ENCODE measurements at regions not wholly inside any gene's neighbourhood (a gene's known extent, or its start where the extent isn't known, plus 50 kb on each side); places are given as distances from the start of the nearest gene placed in this dataset.

- no peak for TF ChIP-seq CTCF (conservative IDR thresholded peaks at IDR 0.05; ENCODE audit: control insufficient read depth, insufficient read depth, low read depth, low read length)
- DNase-seq (ENCODE audit: low read depth) = peak; percentile 72
- no peak overlapping the region for H3K4me3 ChIP-seq (ENCODE audit: control insufficient read depth, low read depth, low read length)
Measured at GRCh38 chr7:93048136-93048930, 69.4 kb downstream of the SAMD9 start.

- no peak for TF ChIP-seq CTCF (conservative IDR thresholded peaks at IDR 0.05; ENCODE audit: control insufficient read depth, insufficient read depth, low read depth, low read length)
- DNase-seq (ENCODE audit: low read depth) = no peak
- no peak overlapping the region for H3K4me3 ChIP-seq (ENCODE audit: control insufficient read depth, low read depth, low read length)
Measured at GRCh38 chr7:93047514-93048099, 70.2 kb downstream of the SAMD9 start.

GRCh38 chr7:93046641-93047040 is 71.1 kb downstream of the SAMD9 start:
- TF ChIP-seq CTCF (conservative IDR thresholded peaks at IDR 0.05; ENCODE audit: control insufficient read depth, insufficient read depth, low read depth, low read length) = no peak
- no peak overlapping the region for H3K4me3 ChIP-seq (ENCODE audit: control insufficient read depth, low read depth, low read length)
- no peak for DNase-seq (ENCODE audit: low read depth)

- no peak for TF ChIP-seq CTCF (conservative IDR thresholded peaks at IDR 0.05; ENCODE audit: control insufficient read depth, insufficient read depth, low read depth, low read length)
- H3K4me3 ChIP-seq (ENCODE audit: control insufficient read depth, low read depth, low read length) = no peak overlapping the region
- DNase-seq (ENCODE audit: low read depth) = peak; percentile 72
Measured at GRCh38 chr7:93044147-93044810, 73.5 kb downstream of the SAMD9 start.

GRCh38 chr7:93043385-93043985 is 74.3 kb downstream of the SAMD9 start:
- TF ChIP-seq CTCF (conservative IDR thresholded peaks at IDR 0.05; ENCODE audit: control insufficient read depth, insufficient read depth, low read depth, low read length) = no peak
- peak; percentile 87 for DNase-seq (ENCODE audit: low read depth)
- H3K4me3 ChIP-seq (ENCODE audit: control insufficient read depth, low read depth, low read length) = peak overlapping the region; percentile 26

- no peak for DNase-seq (ENCODE audit: low read depth)
- no peak overlapping the region for H3K4me3 ChIP-seq (ENCODE audit: control insufficient read depth, low read depth, low read length)
- no peak for TF ChIP-seq CTCF (conservative IDR thresholded peaks at IDR 0.05; ENCODE audit: control insufficient read depth, insufficient read depth, low read depth, low read length)
Measured at GRCh38 chr7:93040355-93040754, 77.4 kb downstream of the SAMD9 start.
